OCI-LY3 (cell line): ENCODE measurements at regions not wholly inside any gene's neighbourhood (a gene's known extent, or its start where the extent isn't known, plus 50 kb on each side); places are given as distances from the start of the nearest gene placed in this dataset.

Experiments used
- CTCF ChIP-seq: fragments of 200-600, 300-600 bp; sonication (generic); IDR thresholded peaks from 2 replicates; pipeline ENCODE4 v1.5.1; 2014; ENCODE audit warnings: antibody characterized with exemption, low read length, low read depth
- EZH2phosphoT487 ChIP-seq: fragments of 200-600 bp; shearing (Covaris generic); IDR thresholded peaks from 2 replicates; pipeline ENCODE4 v1.6.1; 2018; ENCODE audit warnings: antibody characterized with exemption, mixed run types, low read depth

GRCh38 chr18:70535041-70535440 is 246.2 kb downstream of the SOCS6 start:
- TF ChIP-seq CTCF (no peak), EZH2phosphoT487 (no peak)
